ENCODE measurements at regions not wholly inside any gene's neighbourhood (a gene's known extent, or its start where the extent isn't known, plus 50 kb on each side); places are given as distances from the start of the nearest gene placed in this dataset.

GRCh38 chr10:78650122-78650521, 418.6 kb upstream of the ZMIZ1 start:
- TF ChIP-seq CTCF (IDR thresholded peaks at IDR 0.05) (no peak), ZFX (IDR thresholded peaks at IDR 0.05; ENCODE audit: borderline replicate concordance) (no peak)

Measured in 22Rv1 (cell line).